Right cardiac atrium (tissue), 5 donors: ENCODE measurements at regions not wholly inside any gene's neighbourhood (a gene's known extent, or its start where the extent isn't known, plus 50 kb on each side); places are given as distances from the start of the nearest gene placed in this dataset.

Experiments
- ATAC-seq, 2 donors: fragments of 200-7000 bp; cut with Tn5 transposase; one replicate each; pipeline versions ENCODE4 v1.8.0 to v1.9.1; 2020; ENCODE audit warnings: moderate library complexity in 2 of 2, mild to moderate bottlenecking in 1 of 2
- DNase-seq, 3 donors: peaks; one replicate each; pipeline ENCODE4 v3.0.0-alpha.2; 2020
- H3K27ac ChIP-seq: one replicate; pipeline ENCODE4 v1.5.1; 2013; ENCODE audit warnings: mild to moderate bottlenecking, low read length, control low read depth, moderate library complexity
- H3K27me3 ChIP-seq: one replicate; pipeline ENCODE4 v1.6.1; 2013; ENCODE audit not compliant: control insufficient read depth, insufficient read depth
- H3K4me1 ChIP-seq: one replicate; pipeline ENCODE4 v1.6.1; 2013; ENCODE audit warnings: low read length; ENCODE audit not compliant: control insufficient read depth, insufficient read depth
- H3K4me3 ChIP-seq: one replicate; pipeline ENCODE4 v1.5.1; 2013; ENCODE audit warnings: low read length, control low read depth
- H3K9me3 ChIP-seq: one replicate; pipeline ENCODE4 v1.6.1; 2013; ENCODE audit warnings: low read length; ENCODE audit not compliant: control insufficient read depth
- WGBS: extraction: QIAGEN DNeasy Blood & Tissue Kit; methylation state at CpG from one replicate; pipeline ENCODE4 v1.1.7; 2013; 5-methylcytosine and 5-hydroxymethylcytosine counted together
- intact Hi-C, 4 donors: fragments of 100-400 bp; cut with DNase I; formaldehyde crosslinking; loops; one replicate each; pipeline versions ENCODE4 v1.11.0 to v1.14.0; 2022 to 2023
- donor health status: healthy with polysubstance abuse.
- donor health status: DM: no; HTN: yes; CAD: no.
- donor health status: DM: no; HTN: no; CAD: no.
- donor health status: DM: no; HTN: yes; CAD: no; lungs with severe emphysema.
- donor health status: DM: yes; HTN: yes; CAD: no.

GRCh38 chr21:16911166-16911607 is 601.7 kb upstream of the CXADR start:
- H3K27me3 ChIP-seq = no peaks in the 10 kb centered on the region
- H3K9me3 ChIP-seq = no peaks in the 10 kb centered on the region
- no peak overlapping the region for H3K4me3 ChIP-seq
- no peak for ATAC-seq
- intact Hi-C loops = no loop called here
- 62% methylated on average over 1 of the region's 1 CpG for WGBS
- DNase-seq = no peak
- peaks cover 2% of the 10 kb centered on the region for H3K4me1 ChIP-seq
- H3K27ac ChIP-seq = no peak overlapping the region

GRCh38 chr21:16912075-16912474 is 600.8 kb upstream of the CXADR start:
- Histone ChIP-seq H3K27ac (no peak overlapping the region), H3K4me3 (no peak overlapping the region), H3K4me1 (peaks cover 2% of the 10 kb centered on the region), H3K27me3 (no peaks in the 10 kb centered on the region), H3K9me3 (no peaks in the 10 kb centered on the region)
- ATAC-seq = no peak
- intact Hi-C loops = no loop called here
- WGBS = 43% methylated on average over 2 of the region's 2 CpGs
- DNase-seq = no peak

GRCh38 chr21:16913010-16913409 is 599.8 kb upstream of the CXADR start:
- no peak for DNase-seq
- H3K27me3 ChIP-seq = no peaks in the 10 kb centered on the region
- WGBS = 71% methylated on average over 3 of the region's 3 CpGs
- no peak overlapping the region for H3K27ac ChIP-seq
- ATAC-seq = no peak
- H3K4me1 ChIP-seq = peaks cover 2% of the 10 kb centered on the region
- no peaks in the 10 kb centered on the region for H3K9me3 ChIP-seq
- no peak overlapping the region for H3K4me3 ChIP-seq
- intact Hi-C loops = no loop called here

DNA sequence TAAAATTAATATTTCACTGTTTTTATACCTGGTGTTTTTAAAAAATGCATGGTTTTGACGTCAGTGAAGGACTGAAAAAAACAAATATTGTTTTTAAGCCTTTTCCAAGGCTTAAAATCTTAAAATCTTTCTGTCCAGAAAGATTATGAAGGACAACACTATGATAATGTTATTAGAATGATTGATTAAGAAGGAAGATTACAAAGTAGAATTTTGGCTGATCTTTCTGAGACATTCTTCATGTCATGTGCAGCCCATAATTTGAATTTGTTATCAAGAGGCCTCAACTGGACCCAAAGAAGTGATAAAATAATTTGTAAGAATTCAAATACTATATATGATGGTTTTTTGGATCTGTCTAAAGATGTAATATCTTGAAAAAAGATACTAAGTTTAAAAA is 584.4 kb upstream of the CXADR start:
- WGBS = 0% methylated on average over 1 of the region's 1 CpG
- H3K4me1 ChIP-seq = no peaks in the 10 kb centered on the region

GRCh38 chr21:16932314-16932713 is 580.5 kb upstream of the CXADR start:
- intact Hi-C loops = no loop called here
- Histone ChIP-seq H3K4me1 (no peaks in the 10 kb centered on the region), H3K27me3 (no peaks in the 10 kb centered on the region), H3K4me3 (no peak overlapping the region), H3K27ac (no peak overlapping the region), H3K9me3 (no peaks in the 10 kb centered on the region)
- DNase-seq = no peak
- no peak for ATAC-seq

More for the DNA sequence above, 584.4 kb upstream of the CXADR start:
- intact Hi-C loops = no loop called here
- Histone ChIP-seq H3K27ac (no peak overlapping the region), H3K27me3 (no peaks in the 10 kb centered on the region), H3K4me3 (no peak overlapping the region), H3K9me3 (no peaks in the 10 kb centered on the region)
- DNase-seq = no peak
- ATAC-seq = no peak

DNA sequence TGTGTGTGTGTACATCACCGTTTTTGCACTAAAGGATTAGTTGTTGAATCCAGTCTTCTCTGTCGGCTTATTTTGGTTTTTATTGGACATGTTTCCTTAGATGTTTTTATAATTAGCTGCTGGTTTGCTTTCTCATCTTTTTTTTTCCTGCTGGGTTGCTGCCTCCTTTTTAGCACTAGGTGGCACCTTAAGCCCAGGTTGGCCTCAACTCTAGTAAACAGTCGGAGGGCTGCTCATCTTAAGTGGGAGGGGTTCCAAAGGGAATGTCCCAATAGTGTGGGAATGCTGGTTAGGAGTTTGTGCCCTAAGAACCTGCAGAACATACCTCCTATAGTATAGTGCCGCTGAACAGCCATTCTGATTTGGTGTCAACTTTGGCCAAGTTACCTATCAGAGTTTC is 570.1 kb upstream of the CXADR start:
- Histone ChIP-seq H3K9me3 (no peaks in the 10 kb centered on the region), H3K27ac (no peak overlapping the region), H3K4me3 (no peak overlapping the region), H3K4me1 (no peaks in the 10 kb centered on the region), H3K27me3 (no peaks in the 10 kb centered on the region)
- intact Hi-C loops = no loop called here
- WGBS = 58% methylated on average over 4 of the region's 4 CpGs
- ATAC-seq (no peak), DNase-seq (no peak)

GRCh38 chr21:16943231-16943630 is 569.6 kb upstream of the CXADR start:
- intact Hi-C loops = no loop called here
- DNase-seq (no peak), ATAC-seq (no peak)
- no peaks in the 10 kb centered on the region for H3K27me3 ChIP-seq
- H3K27ac ChIP-seq = no peak overlapping the region
- no peaks in the 10 kb centered on the region for H3K9me3 ChIP-seq
- no peaks in the 10 kb centered on the region for H3K4me1 ChIP-seq
- H3K4me3 ChIP-seq = no peak overlapping the region

- intact Hi-C loops = no loop called here
- Histone ChIP-seq H3K4me1 (no peaks in the 10 kb centered on the region), H3K27me3 (no peaks in the 10 kb centered on the region), H3K27ac (no peak overlapping the region), H3K4me3 (no peak overlapping the region), H3K9me3 (no peaks in the 10 kb centered on the region)
- 89% methylated on average over 3 of the region's 3 CpGs for WGBS
- DNase-seq = peak in 1 of 3 donors; percentile 40
- ATAC-seq = no peak
These were observed 567.3 kb upstream of the CXADR start for GRCh38 chr21:16945580-16945979.

DNA sequence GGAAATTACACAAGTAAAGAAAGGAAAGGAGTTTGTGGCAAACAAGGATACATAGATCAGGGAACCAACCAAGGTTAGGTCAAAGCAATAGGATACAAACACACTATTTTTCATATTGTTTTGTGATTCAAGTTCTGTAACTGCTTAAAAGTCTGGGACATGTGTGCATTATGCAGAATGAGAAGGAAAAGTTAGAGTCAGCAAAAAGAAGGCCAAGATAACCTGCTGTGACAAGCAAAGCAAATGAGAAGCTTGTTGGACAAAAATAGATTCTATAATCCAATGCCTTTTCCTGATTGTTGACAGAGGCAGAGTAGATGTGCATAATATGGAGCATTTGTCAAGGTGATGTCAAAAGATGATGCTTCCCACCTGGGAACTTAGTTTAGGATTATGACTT is 556.0 kb upstream of the CXADR start:
- Histone ChIP-seq H3K27ac (no peak overlapping the region), H3K4me3 (no peak overlapping the region), H3K4me1 (no peaks in the 10 kb centered on the region), H3K9me3 (no peaks in the 10 kb centered on the region), H3K27me3 (no peaks in the 10 kb centered on the region)
- no peak for DNase-seq
- intact Hi-C loops = no loop called here
- ATAC-seq = no peak

DNA sequence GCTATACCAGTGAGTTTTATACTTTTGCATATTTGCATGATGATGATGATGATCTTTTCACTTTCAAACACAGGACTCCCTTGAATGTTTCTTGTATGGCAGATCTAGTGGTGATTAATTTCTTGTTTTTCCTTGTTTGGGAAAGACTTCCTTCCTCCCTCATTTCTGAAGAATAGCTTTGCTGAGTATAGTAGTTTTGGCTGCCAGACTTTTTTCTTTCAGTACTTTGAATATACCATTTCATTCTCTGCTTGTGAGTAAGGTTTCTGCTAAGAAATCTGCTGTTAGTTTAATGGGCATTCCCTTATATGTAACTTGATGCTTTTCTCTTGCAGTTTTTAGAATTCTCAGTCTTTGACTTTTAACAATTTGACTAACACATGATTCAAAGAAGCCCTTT is 547.4 kb upstream of the CXADR start:
- Histone ChIP-seq H3K4me1 (no peaks in the 10 kb centered on the region), H3K4me3 (no peak overlapping the region), H3K9me3 (no peaks in the 10 kb centered on the region), H3K27ac (no peak overlapping the region), H3K27me3 (no peaks in the 10 kb centered on the region)
- intact Hi-C loops = no loop called here
- no peak for ATAC-seq
- no peak for DNase-seq

DNA sequence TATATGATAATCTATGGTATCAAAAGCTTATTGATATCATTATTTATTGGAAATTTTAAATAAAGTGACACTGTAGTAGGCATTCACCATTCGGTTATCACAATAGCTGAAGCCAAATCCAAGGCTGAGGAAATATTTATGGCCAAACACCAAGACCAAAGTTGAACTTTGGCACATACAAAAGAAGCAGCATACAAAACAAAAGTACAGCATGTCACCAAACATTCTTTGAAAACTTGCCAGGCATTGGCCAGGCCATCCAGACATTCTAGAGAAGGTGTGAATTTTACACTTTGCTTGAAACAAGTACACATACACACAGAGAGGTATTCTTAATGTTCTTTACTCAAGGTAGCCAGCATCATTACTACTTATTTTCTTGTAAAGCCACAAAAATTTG is 544.4 kb upstream of the CXADR start:
- peak in 1 of 2 donors; percentile 75 for ATAC-seq
- no peak overlapping the region for H3K27ac ChIP-seq
- 24% methylated on average over 1 of the region's 1 CpG for WGBS
- H3K4me1 ChIP-seq = peaks cover 2% of the 10 kb centered on the region
- DNase-seq = peak in 2 of 3 donors; percentile 31 to 60
- no peaks in the 10 kb centered on the region for H3K9me3 ChIP-seq
- no peaks in the 10 kb centered on the region for H3K27me3 ChIP-seq
- intact Hi-C loops = no loop called here
- H3K4me3 ChIP-seq = no peak overlapping the region

DNA sequence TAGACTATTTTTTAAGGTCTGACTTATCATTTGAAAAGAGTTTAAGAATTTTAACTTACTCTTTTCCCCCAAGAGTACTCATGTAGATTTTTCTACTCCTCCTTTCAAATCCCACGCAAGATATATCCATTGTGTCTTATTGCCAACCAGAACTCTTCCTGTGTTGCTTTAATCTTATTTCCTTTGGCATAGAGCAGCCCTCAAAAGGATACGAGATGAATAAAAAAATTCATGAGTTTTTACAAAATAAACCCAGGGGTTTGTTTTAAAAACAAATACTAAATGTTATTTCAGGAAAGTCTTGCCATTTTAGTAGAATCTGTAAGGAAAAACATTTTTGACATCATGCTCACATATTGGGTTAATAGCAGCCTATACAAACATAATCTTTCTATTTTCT is 543.2 kb upstream of the CXADR start:
- intact Hi-C loops = no loop called here
- 27% methylated on average over 2 of the region's 2 CpGs for WGBS
- H3K9me3 ChIP-seq = no peaks in the 10 kb centered on the region
- peaks cover 2% of the 10 kb centered on the region for H3K4me1 ChIP-seq
- ATAC-seq = peak in 1 of 2 donors; percentile 56
- no peak for DNase-seq
- H3K4me3 ChIP-seq = no peak overlapping the region
- no peaks in the 10 kb centered on the region for H3K27me3 ChIP-seq
- no peak overlapping the region for H3K27ac ChIP-seq
